Thymus (tissue), 11 donors: ENCODE measurements at regions not wholly inside any gene's neighbourhood (a gene's known extent, or its start where the extent isn't known, plus 50 kb on each side); places are given as distances from the start of the nearest gene placed in this dataset.
"Not testable (repeated sequence)": the region's sequence is repeated elsewhere in the genome, so short reads cannot be mapped to it uniquely, and the experiment has no call there.

Experiments used
- DNase-seq, 9 donors: peaks; one replicate each; pipeline ENCODE4 v3.0.0-alpha.2; 2013; ENCODE audit warnings: low spot score in 9 of 9, low read depth in 6 of 9, missing footprints in 1 of 9
- H3K27ac ChIP-seq, 2 donors: one replicate each; pipeline ENCODE4 v1.5.1; 2013; ENCODE audit warnings: control low read depth in 1 of 2, low read depth in 1 of 2, low read length in 1 of 2, mild to moderate bottlenecking in 1 of 2, moderate library complexity in 1 of 2
- H3K27me3 ChIP-seq, 2 donors: one replicate each; pipeline ENCODE4 v1.5.1; 2013; ENCODE audit warnings: low read length in 1 of 2; ENCODE audit not compliant: control insufficient read depth in 2 of 2, insufficient read depth in 1 of 2
- H3K36me3 ChIP-seq, 2 donors: one replicate each; pipeline ENCODE4 v1.5.1; 2013; ENCODE audit warnings: low read length in 1 of 2, mild to moderate bottlenecking in 1 of 2, moderate library complexity in 1 of 2; ENCODE audit not compliant: control insufficient read depth in 2 of 2, insufficient read depth in 2 of 2
- H3K4me1 ChIP-seq, 2 donors: one replicate each; pipeline ENCODE4 v1.5.1; 2013; ENCODE audit warnings: low read length in 2 of 2; ENCODE audit not compliant: control insufficient read depth in 2 of 2, insufficient read depth in 2 of 2
- H3K4me3 ChIP-seq, 2 donors: one replicate each; pipeline ENCODE4 v1.5.1; 2013; ENCODE audit warnings: low read length in 2 of 2, control low read depth in 1 of 2, mild to moderate bottlenecking in 1 of 2
- H3K9me3 ChIP-seq, 2 donors: one replicate each; pipeline ENCODE4 v1.5.1; 2013; ENCODE audit warnings: low read length in 1 of 2, mild to moderate bottlenecking in 1 of 2; ENCODE audit not compliant: control insufficient read depth in 2 of 2, insufficient read depth in 1 of 2
- WGBS: extraction: QIAGEN DNeasy Blood & Tissue Kit; methylation state at CpG from one replicate; pipeline ENCODE4 v1.1.7; 2013; 5-methylcytosine and 5-hydroxymethylcytosine counted together
- donor health status: healthy.

- no peaks in the 10 kb centered on the region for H3K9me3 ChIP-seq
- no peak for DNase-seq
- 43% methylated on average over 2 of the region's 2 CpGs for WGBS
- H3K27ac ChIP-seq = no peak overlapping the region
- no peaks in the 10 kb centered on the region for H3K4me1 ChIP-seq
- no peaks in the 10 kb centered on the region for H3K27me3 ChIP-seq
- no peak overlapping the region for H3K4me3 ChIP-seq
- H3K36me3 ChIP-seq = no peaks in the 10 kb centered on the region
Measured at GRCh38 chr5:63043792-63044191, 465.2 kb downstream of the LRRC70 start.

GRCh38 chr5:63032343-63032742, 453.7 kb downstream of the LRRC70 start:
- H3K27me3 ChIP-seq = no peaks in the 10 kb centered on the region
- no peak overlapping the region for H3K4me3 ChIP-seq
- peaks cover 3 to 19% of the 10 kb centered on the region in 2 donors for H3K9me3 ChIP-seq
- no peak for DNase-seq
- H3K36me3 ChIP-seq = no peaks in the 10 kb centered on the region
- WGBS = 95% methylated on average over 2 of the region's 2 CpGs
- H3K4me1 ChIP-seq = no peaks in the 10 kb centered on the region
- no peak overlapping the region for H3K27ac ChIP-seq

GRCh38 chr5:63029891-63030290, 451.3 kb downstream of the LRRC70 start:
- WGBS = 69% methylated on average over 3 of the region's 3 CpGs
- Histone ChIP-seq H3K27me3 (no peaks in the 10 kb centered on the region), H3K4me3 (no peak overlapping the region), H3K27ac (no peak overlapping the region), H3K9me3 (peaks cover 3 to 19% of the 10 kb centered on the region in 2 donors), H3K36me3 (no peaks in the 10 kb centered on the region), H3K4me1 (no peaks in the 10 kb centered on the region)
- no peak for DNase-seq

- H3K4me3 ChIP-seq = no peak overlapping the region
- WGBS = 91% methylated on average over 3 of the region's 3 CpGs
Measured at GRCh38 chr5:63025679-63026078, 447.1 kb downstream of the LRRC70 start.

GRCh38 chr5:63022403-63022802, 443.8 kb downstream of the LRRC70 start:
- no peaks in the 10 kb centered on the region for H3K36me3 ChIP-seq
- DNase-seq = no peak
- no peaks in the 10 kb centered on the region for H3K9me3 ChIP-seq
- no peaks in the 10 kb centered on the region for H3K27me3 ChIP-seq
- H3K4me1 ChIP-seq = no peaks in the 10 kb centered on the region
- no peak overlapping the region for H3K27ac ChIP-seq
- no peak overlapping the region for H3K4me3 ChIP-seq
- WGBS = 100% methylated on average over 1 of the region's 1 CpG

More at GRCh38 chr5:63025679-63026078, 447.1 kb downstream of the LRRC70 start:
- H3K27me3 ChIP-seq = no peaks in the 10 kb centered on the region
- no peak for DNase-seq
- H3K4me1 ChIP-seq = no peaks in the 10 kb centered on the region
- no peak overlapping the region for H3K27ac ChIP-seq
- peaks cover 0 to 5% of the 10 kb centered on the region in 2 donors for H3K9me3 ChIP-seq
- no peaks in the 10 kb centered on the region for H3K36me3 ChIP-seq

- DNase-seq = no peak
- Histone ChIP-seq H3K27ac (no peak overlapping the region), H3K36me3 (no peaks in the 10 kb centered on the region), H3K4me3 (no peak overlapping the region), H3K9me3 (peaks cover 2 to 7% of the 10 kb centered on the region in 2 donors), H3K27me3 (no peaks in the 10 kb centered on the region), H3K4me1 (no peaks in the 10 kb centered on the region)
- 85% methylated on average over 1 of the region's 1 CpG for WGBS
Measured at GRCh38 chr5:63011158-63011557, 432.5 kb downstream of the LRRC70 start.

- WGBS = 96% methylated on average over 19 of the region's 19 CpGs
- peaks cover 2 to 7% of the 10 kb centered on the region in 2 donors for H3K9me3 ChIP-seq
Measured at GRCh38 chr5:63008195-63008594, 429.6 kb downstream of the LRRC70 start.

GRCh38 chr5:62994842-62995241, 416.2 kb downstream of the LRRC70 start:
- H3K36me3 ChIP-seq, H3K4me3 ChIP-seq, H3K27ac ChIP-seq, H3K9me3 ChIP-seq, H3K27me3 ChIP-seq, DNase-seq, H3K4me1 ChIP-seq: not testable (repeated sequence)
- 88% methylated on average over 1 of the region's 1 CpG for WGBS

More at GRCh38 chr5:63008195-63008594, 429.6 kb downstream of the LRRC70 start:
- Histone ChIP-seq H3K27ac (no peak overlapping the region), H3K4me1 (no peaks in the 10 kb centered on the region), H3K27me3 (no peaks in the 10 kb centered on the region), H3K4me3 (no peak overlapping the region), H3K36me3 (no peaks in the 10 kb centered on the region)
- no peak for DNase-seq

- no peak for DNase-seq
- H3K4me3 ChIP-seq = no peak overlapping the region
- no peaks in the 10 kb centered on the region for H3K27me3 ChIP-seq
- H3K4me1 ChIP-seq = no peaks in the 10 kb centered on the region
- no peaks in the 10 kb centered on the region for H3K9me3 ChIP-seq
- no peaks in the 10 kb centered on the region for H3K36me3 ChIP-seq
- WGBS = 90% methylated on average over 1 of the region's 1 CpG
- H3K27ac ChIP-seq = no peak overlapping the region
Measured at GRCh38 chr5:62985749-62986148, 407.1 kb downstream of the LRRC70 start.

- no peak for DNase-seq
- Histone ChIP-seq H3K4me1 (no peaks in the 10 kb centered on the region), H3K4me3 (no peak overlapping the region), H3K9me3 (no peaks in the 10 kb centered on the region), H3K27me3 (no peaks in the 10 kb centered on the region), H3K36me3 (no peaks in the 10 kb centered on the region), H3K27ac (no peak overlapping the region)
- 85% methylated on average over 3 of the region's 3 CpGs for WGBS
Measured at GRCh38 chr5:62982348-62982747, 403.7 kb downstream of the LRRC70 start.
